ENCODE measurements at regions not wholly inside any gene's neighbourhood (a gene's known extent, or its start where the extent isn't known, plus 50 kb on each side); places are given as distances from the start of the nearest gene placed in this dataset.

- DNase-seq = no peak
- H3K4me3 ChIP-seq (ENCODE audit: insufficient read depth, low read depth, low read length) = no peak overlapping the region
- H3K36me3 ChIP-seq (replicated peaks; ENCODE audit: control insufficient read depth, insufficient read depth, low read length) = no peaks in the 10 kb centered on the region
- no peaks in the 10 kb centered on the region for H3K27me3 ChIP-seq (ENCODE audit: control insufficient read depth, insufficient read depth, low read length)
These were observed 135.1 kb upstream of the ID2 start for GRCh38 chr2:8546612-8547283.

- Histone ChIP-seq H3K4me3 (ENCODE audit: insufficient read depth, low read depth, low read length) (no peak overlapping the region), H3K36me3 (replicated peaks; ENCODE audit: control insufficient read depth, insufficient read depth, low read length) (no peaks in the 10 kb centered on the region), H3K27me3 (ENCODE audit: control insufficient read depth, insufficient read depth, low read length) (no peaks in the 10 kb centered on the region)
- no peak for DNase-seq
These were observed 134.4 kb upstream of the ID2 start for GRCh38 chr2:8547284-8548064.

GRCh38 chr2:8548065-8548618 lies 133.7 kb upstream of the ID2 start:
- no peaks in the 10 kb centered on the region for H3K27me3 ChIP-seq (ENCODE audit: control insufficient read depth, insufficient read depth, low read length)
- DNase-seq = no peak
- H3K36me3 ChIP-seq (replicated peaks; ENCODE audit: control insufficient read depth, insufficient read depth, low read length) = no peaks in the 10 kb centered on the region
- no peak overlapping the region for H3K4me3 ChIP-seq (ENCODE audit: insufficient read depth, low read depth, low read length)

- no peak for DNase-seq
- H3K27me3 ChIP-seq (ENCODE audit: control insufficient read depth, insufficient read depth, low read length) = no peaks in the 10 kb centered on the region
- H3K36me3 ChIP-seq (replicated peaks; ENCODE audit: control insufficient read depth, insufficient read depth, low read length) = no peaks in the 10 kb centered on the region
- no peak overlapping the region for H3K4me3 ChIP-seq (ENCODE audit: insufficient read depth, low read depth, low read length)
These were observed 133.2 kb upstream of the ID2 start for GRCh38 chr2:8548619-8549150.

DNA sequence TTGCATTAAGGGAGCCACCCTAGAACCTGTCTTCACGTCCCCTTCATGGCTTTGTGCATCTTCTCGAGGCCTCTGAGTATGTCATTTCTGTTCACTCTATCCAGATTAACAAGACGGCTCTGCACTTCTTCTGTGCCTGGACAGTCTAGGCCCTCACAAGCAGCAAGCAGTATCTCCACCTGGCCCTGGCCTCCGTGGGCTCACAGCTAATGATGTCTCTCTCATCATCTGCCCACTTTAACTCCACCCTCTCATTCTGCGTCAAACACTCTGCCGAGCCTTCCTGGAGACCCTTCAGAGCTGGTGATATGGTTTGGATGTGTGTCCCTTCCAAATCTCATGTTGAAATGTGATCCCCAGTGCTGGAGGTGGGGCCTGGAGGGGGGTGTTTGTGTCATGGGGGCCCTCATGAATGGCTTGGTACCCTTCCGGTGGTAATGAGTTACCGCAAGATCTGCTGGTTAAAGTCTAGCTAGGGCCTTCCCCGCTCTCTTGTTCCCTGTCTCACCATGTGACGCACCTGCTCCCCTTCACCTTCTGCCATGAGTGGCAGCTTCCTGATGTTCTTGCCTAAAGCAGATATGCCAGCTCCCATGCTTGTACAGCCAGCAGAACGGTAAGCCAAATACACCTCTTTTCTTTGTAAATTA lies 132.5 kb upstream of the ID2 start:
- DNase-seq = no peak
- no peaks in the 10 kb centered on the region for H3K27me3 ChIP-seq (ENCODE audit: control insufficient read depth, insufficient read depth, low read length)
- H3K4me3 ChIP-seq (ENCODE audit: insufficient read depth, low read depth, low read length) = no peak overlapping the region
- H3K36me3 ChIP-seq (replicated peaks; ENCODE audit: control insufficient read depth, insufficient read depth, low read length) = no peaks in the 10 kb centered on the region

- no peak overlapping the region for H3K4me3 ChIP-seq (ENCODE audit: insufficient read depth, low read depth, low read length)
- DNase-seq = no peak
- no peaks in the 10 kb centered on the region for H3K27me3 ChIP-seq (ENCODE audit: control insufficient read depth, insufficient read depth, low read length)
- no peaks in the 10 kb centered on the region for H3K36me3 ChIP-seq (replicated peaks; ENCODE audit: control insufficient read depth, insufficient read depth, low read length)
These were observed 131.9 kb upstream of the ID2 start for GRCh38 chr2:8549942-8550341.

DNA sequence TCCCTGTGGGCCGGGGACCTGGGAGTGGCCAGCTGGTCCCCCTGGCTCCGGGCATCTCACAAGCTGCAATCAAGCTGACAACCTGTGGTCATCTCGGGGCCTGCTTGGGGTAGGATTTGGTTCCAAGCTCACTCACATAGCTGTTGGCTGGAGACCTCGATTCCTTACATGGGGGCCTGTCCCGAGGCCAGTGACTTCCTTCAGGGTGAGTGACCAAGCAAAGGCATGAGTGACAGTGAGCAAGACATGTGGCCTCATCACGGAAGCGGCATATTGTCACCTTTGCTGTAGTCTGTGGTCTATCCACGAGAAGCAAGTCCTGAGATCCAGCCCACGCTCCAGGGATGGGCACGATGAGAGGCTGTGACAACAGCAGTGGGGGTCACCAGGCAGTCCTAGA lies 131.4 kb upstream of the ID2 start:
- H3K4me3 ChIP-seq (ENCODE audit: insufficient read depth, low read depth, low read length) = no peak overlapping the region
- H3K27me3 ChIP-seq (ENCODE audit: control insufficient read depth, insufficient read depth, low read length) = no peaks in the 10 kb centered on the region
- no peaks in the 10 kb centered on the region for H3K36me3 ChIP-seq (replicated peaks; ENCODE audit: control insufficient read depth, insufficient read depth, low read length)
- DNase-seq = no peak

DNA sequence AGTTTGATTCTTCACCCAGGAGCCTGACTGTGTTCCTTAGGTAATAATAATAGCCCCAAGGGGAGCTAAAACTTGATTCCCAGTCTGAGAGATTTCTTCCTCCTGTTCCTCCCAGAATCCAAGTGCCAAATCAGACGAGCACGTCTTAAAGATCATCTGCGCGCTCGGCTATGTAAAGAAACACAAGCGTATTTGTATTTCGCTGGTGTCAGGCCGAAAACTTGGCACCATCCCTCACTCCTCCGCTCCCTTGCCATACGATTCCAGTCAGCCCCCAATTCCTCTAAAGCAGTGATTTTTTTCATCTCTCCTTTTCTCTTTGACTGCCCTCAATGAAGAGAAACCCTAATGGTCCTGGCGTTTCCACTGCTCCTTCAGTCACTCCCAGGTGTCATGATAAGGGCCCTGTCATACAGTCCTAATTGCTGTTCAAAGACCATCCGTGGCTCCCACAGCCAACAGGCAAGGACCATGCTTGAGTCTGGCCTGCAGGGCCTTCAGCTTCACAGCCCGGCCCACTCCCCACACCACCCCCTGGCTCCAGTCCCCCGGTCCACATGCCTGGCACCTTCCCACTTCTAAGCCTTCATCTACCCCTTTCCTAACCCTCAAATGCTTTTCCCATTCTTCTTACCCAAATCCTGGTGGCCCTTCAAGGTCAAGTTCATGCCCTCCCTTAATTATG lies 130.8 kb upstream of the ID2 start:
- DNase-seq = no peak
- H3K36me3 ChIP-seq (replicated peaks; ENCODE audit: control insufficient read depth, insufficient read depth, low read length) = no peaks in the 10 kb centered on the region
- H3K4me3 ChIP-seq (ENCODE audit: insufficient read depth, low read depth, low read length) = no peak overlapping the region
- H3K27me3 ChIP-seq (ENCODE audit: control insufficient read depth, insufficient read depth, low read length) = no peaks in the 10 kb centered on the region

DNA sequence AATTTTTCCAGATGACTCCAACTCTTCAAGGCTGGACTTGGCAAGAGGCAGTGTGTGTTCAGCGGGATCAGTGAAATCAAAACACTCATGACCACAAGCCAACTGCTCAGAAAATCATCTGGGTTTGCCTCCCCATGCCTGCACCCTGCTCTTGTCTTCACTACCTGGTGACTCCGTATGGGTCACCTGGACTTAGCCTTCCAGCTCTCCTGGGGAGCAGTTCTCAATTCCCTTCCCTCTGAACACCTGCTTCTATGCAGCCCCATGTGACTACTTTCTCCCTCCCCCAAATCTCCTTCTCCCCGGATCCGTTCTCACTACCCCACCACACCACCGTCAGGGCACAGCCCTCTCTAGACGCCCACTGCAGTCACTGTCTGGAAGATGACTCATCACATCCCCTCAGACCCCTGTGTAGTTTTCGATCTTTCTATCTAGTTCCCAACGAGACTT lies 130.2 kb upstream of the ID2 start:
- Histone ChIP-seq H3K27me3 (ENCODE audit: control insufficient read depth, insufficient read depth, low read length) (no peaks in the 10 kb centered on the region), H3K36me3 (replicated peaks; ENCODE audit: control insufficient read depth, insufficient read depth, low read length) (no peaks in the 10 kb centered on the region), H3K4me3 (ENCODE audit: insufficient read depth, low read depth, low read length) (no peak overlapping the region)
- DNase-seq = no peak

DNA sequence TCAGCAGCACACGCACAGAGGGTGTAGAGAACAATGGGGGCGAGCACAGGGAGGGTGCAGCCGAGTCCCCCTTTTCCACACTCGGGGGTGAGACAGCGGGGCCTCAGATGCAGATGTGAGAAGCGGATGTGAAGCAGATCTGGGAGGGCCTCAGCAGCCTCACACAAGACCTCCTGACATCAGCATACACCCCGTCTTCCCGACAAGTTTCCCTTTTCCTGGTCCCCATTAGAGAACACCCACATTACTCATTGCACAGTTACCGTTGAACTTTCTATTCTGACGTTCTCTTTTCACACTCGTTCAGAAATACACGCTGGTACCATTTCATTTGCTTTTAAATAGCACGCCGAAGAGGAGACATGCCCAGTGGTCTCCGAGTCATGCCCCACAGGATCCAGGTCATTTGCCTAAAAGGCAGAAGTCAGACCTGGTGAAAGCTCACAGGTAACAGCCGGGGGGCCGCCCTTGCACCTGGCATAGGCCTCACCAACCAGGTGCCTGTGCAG lies 129.5 kb upstream of the ID2 start:
- Histone ChIP-seq H3K4me3 (ENCODE audit: insufficient read depth, low read depth, low read length) (no peak overlapping the region), H3K36me3 (replicated peaks; ENCODE audit: control insufficient read depth, insufficient read depth, low read length) (no peaks in the 10 kb centered on the region), H3K27me3 (ENCODE audit: control insufficient read depth, insufficient read depth, low read length) (no peaks in the 10 kb centered on the region)
- DNase-seq = no peak

GRCh38 chr2:8553643-8554042 lies 128.2 kb upstream of the ID2 start:
- H3K27me3 ChIP-seq (ENCODE audit: control insufficient read depth, insufficient read depth, low read length) = no peaks in the 10 kb centered on the region
- no peak overlapping the region for H3K4me3 ChIP-seq (ENCODE audit: insufficient read depth, low read depth, low read length)
- DNase-seq = no peak
- no peaks in the 10 kb centered on the region for H3K36me3 ChIP-seq (replicated peaks; ENCODE audit: control insufficient read depth, insufficient read depth, low read length)

- H3K36me3 ChIP-seq (replicated peaks; ENCODE audit: control insufficient read depth, insufficient read depth, low read length) = no peaks in the 10 kb centered on the region
- no peak overlapping the region for H3K4me3 ChIP-seq (ENCODE audit: insufficient read depth, low read depth, low read length)
- no peaks in the 10 kb centered on the region for H3K27me3 ChIP-seq (ENCODE audit: control insufficient read depth, insufficient read depth, low read length)
- no peak for DNase-seq
These were observed 127.5 kb upstream of the ID2 start for GRCh38 chr2:8554296-8554806.

- H3K36me3 ChIP-seq (replicated peaks; ENCODE audit: control insufficient read depth, insufficient read depth, low read length) = no peaks in the 10 kb centered on the region
- H3K27me3 ChIP-seq (ENCODE audit: control insufficient read depth, insufficient read depth, low read length) = no peaks in the 10 kb centered on the region
- H3K4me3 ChIP-seq (ENCODE audit: insufficient read depth, low read depth, low read length) = no peak overlapping the region
- DNase-seq = no peak
These were observed 126.3 kb upstream of the ID2 start for GRCh38 chr2:8555543-8555942.

GRCh38 chr2:8558096-8558495 lies 123.8 kb upstream of the ID2 start:
- H3K4me3 ChIP-seq (ENCODE audit: insufficient read depth, low read depth, low read length) = no peak overlapping the region
- no peaks in the 10 kb centered on the region for H3K27me3 ChIP-seq (ENCODE audit: control insufficient read depth, insufficient read depth, low read length)
- H3K36me3 ChIP-seq (replicated peaks; ENCODE audit: control insufficient read depth, insufficient read depth, low read length) = no peaks in the 10 kb centered on the region
- no peak for DNase-seq
